MM.1S (cell line): ENCODE measurements at regions not wholly inside any gene's neighbourhood (a gene's known extent, or its start where the extent isn't known, plus 50 kb on each side); places are given as distances from the start of the nearest gene placed in this dataset.

ENCODE experiments used
- DNase-seq: peaks from one replicate; pipeline ENCODE4 v3.0.0-alpha.2; 2015
- H2AFZ ChIP-seq: fragments of 300-600 bp; sonication (generic); 2 replicates; pipeline ENCODE4 v1.6.0; 2016; ENCODE audit warnings: antibody characterized with exemption, low read length
- H3F3A ChIP-seq: fragments of 300-600 bp; sonication (generic); 2 replicates; pipeline ENCODE4 v1.6.1; 2016; ENCODE audit warnings: mild to moderate bottlenecking, antibody characterized with exemption, low read length, moderate library complexity, mixed read lengths; ENCODE audit not compliant: insufficient read depth
- H3K27ac ChIP-seq: fragments of 300-600 bp; sonication (generic); 2 replicates; pipeline ENCODE4 v1.5.1; 2016; ENCODE audit warnings: mild to moderate bottlenecking, low read length
- H3K27me3 ChIP-seq: fragments of 300-600 bp; sonication (generic); replicated peaks from 2 replicates; pipeline ENCODE4 v1.6.0; 2016; ENCODE audit warnings: low read length; ENCODE audit not compliant: insufficient read depth
- H3K36me3 ChIP-seq: fragments of 300-600 bp; sonication (generic); replicated peaks from 2 replicates; pipeline ENCODE4 v1.6.1; 2016; ENCODE audit warnings: mild to moderate bottlenecking, low read length, mixed read lengths; ENCODE audit not compliant: insufficient read depth
- H3K4me1 ChIP-seq: fragments of 300-600 bp; sonication (generic); 2 replicates; pipeline ENCODE4 v1.6.1; 2016; ENCODE audit warnings: low read length, mixed read lengths
- H3K4me2 ChIP-seq: fragments of 300-600 bp; sonication (generic); 2 replicates; pipeline ENCODE4 v1.6.0; 2016; ENCODE audit warnings: low read depth, low read length
- H3K4me3 ChIP-seq: fragments of 300-600 bp; sonication (generic); 2 replicates; pipeline ENCODE4 v1.5.1; 2016; ENCODE audit warnings: low read length, mixed read lengths
- H3K79me2 ChIP-seq: fragments of 300-600 bp; sonication (generic); 2 replicates; pipeline ENCODE4 v1.6.1; 2016; ENCODE audit warnings: mixed run types, low read length, mixed read lengths
- H3K9ac ChIP-seq: fragments of 300-600 bp; sonication (generic); 2 replicates; pipeline ENCODE4 v1.6.1; 2016; ENCODE audit warnings: low read length, mixed read lengths
- H3K9me2 ChIP-seq: fragments of 300-600 bp; sonication (generic); replicated peaks from 2 replicates; pipeline ENCODE4 v1.6.1; 2016; ENCODE audit warnings: mild to moderate bottlenecking, low read length, mixed read lengths; ENCODE audit not compliant: insufficient read depth
- H3K9me3 ChIP-seq: fragments of 300-600 bp; sonication (generic); replicated peaks from 2 replicates; pipeline ENCODE4 v1.6.1; 2016; ENCODE audit warnings: mild to moderate bottlenecking, low read length, mixed read lengths; ENCODE audit not compliant: insufficient read depth
- H4K20me1 ChIP-seq: fragments of 300-600 bp; sonication (generic); 2 replicates; pipeline ENCODE4 v1.6.1; 2016; ENCODE audit warnings: mild to moderate bottlenecking, low read length, moderate library complexity, mixed read lengths; ENCODE audit not compliant: insufficient read depth
- CTCF ChIP-seq: fragments of 300-600 bp; sonication (generic); IDR thresholded peaks from 2 replicates; pipeline ENCODE4 v1.5.1; 2016; ENCODE audit warnings: antibody characterized with exemption, low read length, mixed read lengths
- EZH2 ChIP-seq: fragments of 300-600 bp; sonication (generic); optimal IDR thresholded peaks from 2 replicates; pipeline ENCODE3; 2017; ENCODE audit warnings: low read depth, mild to moderate bottlenecking, antibody characterized with exemption, low read length, mixed read lengths
- EZH2phosphoT487 ChIP-seq: fragments of 300-600 bp; sonication (generic); IDR thresholded peaks from 2 replicates; pipeline ENCODE4 v1.6.1; 2018; ENCODE audit warnings: antibody characterized with exemption, low read length

- TF ChIP-seq EZH2 = no peak
- TF ChIP-seq EZH2phosphoT487 = no peak
- no peak for TF ChIP-seq CTCF
- Histone ChIP-seq H3K9me2 (no peaks in the 10 kb centered on the region), H4K20me1 (no peaks in the 10 kb centered on the region), H3K4me2 (no peak overlapping the region), H2AFZ (no peak overlapping the region), H3K4me3 (no peak overlapping the region), H3K9ac (no peak overlapping the region), H3K27ac (no peak overlapping the region), H3K4me1 (no peaks in the 10 kb centered on the region), H3K27me3 (no peaks in the 10 kb centered on the region), H3K9me3 (no peaks in the 10 kb centered on the region), H3F3A (no peaks in the 10 kb centered on the region), H3K79me2 (no peaks in the 10 kb centered on the region), H3K36me3 (no peaks in the 10 kb centered on the region)
- DNase-seq = no peak
These were observed 78.6 kb upstream of the USP25 start for GRCh38 chr21:15651172-15651571.

DNA sequence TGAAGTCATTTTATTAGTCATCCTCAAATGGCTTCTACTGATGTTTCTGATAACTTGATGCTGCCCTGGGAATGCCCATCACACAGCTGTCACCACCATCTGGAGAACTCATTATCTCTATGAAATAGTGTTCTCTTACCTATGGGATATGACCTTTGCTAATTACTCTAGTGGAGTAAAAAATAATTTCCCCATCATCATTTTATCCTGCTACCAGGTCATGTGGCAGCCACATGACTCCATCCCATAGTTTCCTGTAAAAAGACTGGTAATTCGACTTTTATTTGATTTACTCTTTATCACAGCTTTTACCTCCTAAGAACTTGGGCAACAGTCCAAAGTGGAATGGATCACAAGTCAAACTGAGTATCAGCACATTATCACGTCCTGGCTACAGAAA is 76.1 kb upstream of the USP25 start:
- TF ChIP-seq EZH2phosphoT487 (no peak), CTCF (no peak), EZH2 (no peak)
- no peak overlapping the region for H3K9ac ChIP-seq
- no peaks in the 10 kb centered on the region for H3F3A ChIP-seq
- H3K9me2 ChIP-seq = no peaks in the 10 kb centered on the region
- H3K9me3 ChIP-seq = no peaks in the 10 kb centered on the region
- no peak overlapping the region for H3K27ac ChIP-seq
- no peaks in the 10 kb centered on the region for H3K36me3 ChIP-seq
- H3K4me2 ChIP-seq = no peak overlapping the region
- no peak for DNase-seq
- no peaks in the 10 kb centered on the region for H3K79me2 ChIP-seq
- H3K4me3 ChIP-seq = no peak overlapping the region
- no peaks in the 10 kb centered on the region for H4K20me1 ChIP-seq
- H3K27me3 ChIP-seq = no peaks in the 10 kb centered on the region
- H3K4me1 ChIP-seq = no peaks in the 10 kb centered on the region
- no peak overlapping the region for H2AFZ ChIP-seq

DNA sequence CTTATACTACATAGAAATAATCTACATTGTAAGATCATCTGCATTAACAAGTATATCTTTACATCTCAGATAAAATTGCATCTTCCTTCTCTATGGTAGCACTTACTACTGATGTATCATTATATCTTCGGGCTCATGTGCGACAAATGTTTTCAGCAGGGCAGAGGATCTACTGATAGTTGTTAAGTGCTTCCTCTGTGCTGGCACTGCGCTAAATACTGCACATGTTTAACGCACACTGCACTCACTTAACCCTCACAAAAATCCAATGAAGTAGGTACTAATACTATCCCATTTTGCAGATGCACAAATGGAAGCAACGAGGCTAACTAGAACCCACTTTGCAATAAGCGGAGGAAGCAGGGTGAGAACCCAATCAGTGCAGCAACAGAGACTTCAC is 75.6 kb upstream of the USP25 start:
- H3K27ac ChIP-seq = no peak overlapping the region
- H3K36me3 ChIP-seq = no peaks in the 10 kb centered on the region
- no peak overlapping the region for H2AFZ ChIP-seq
- H3K27me3 ChIP-seq = no peaks in the 10 kb centered on the region
- no peak for TF ChIP-seq EZH2
- no peak for TF ChIP-seq EZH2phosphoT487
- no peak for TF ChIP-seq CTCF
- no peaks in the 10 kb centered on the region for H3K79me2 ChIP-seq
- no peaks in the 10 kb centered on the region for H3F3A ChIP-seq
- H3K4me2 ChIP-seq = no peak overlapping the region
- no peak overlapping the region for H3K4me3 ChIP-seq
- H3K4me1 ChIP-seq = no peaks in the 10 kb centered on the region
- no peaks in the 10 kb centered on the region for H4K20me1 ChIP-seq
- no peak overlapping the region for H3K9ac ChIP-seq
- no peak for DNase-seq
- no peaks in the 10 kb centered on the region for H3K9me3 ChIP-seq
- H3K9me2 ChIP-seq = no peaks in the 10 kb centered on the region
